HepG2 (cell line): ENCODE measurements at regions not wholly inside any gene's neighbourhood (a gene's known extent, or its start where the extent isn't known, plus 50 kb on each side); places are given as distances from the start of the nearest gene placed in this dataset.

ENCODE experiments used
- BORCS8-MEF2B ChIP-seq: sonication (generic); formaldehyde crosslinking; IDR thresholded peaks from 2 replicates; pipeline ENCODE4 v1.8.0; 2022; ENCODE audit warnings: mild to moderate bottlenecking, missing genetic modification reagents
- CEBPZ ChIP-seq: IDR thresholded peaks from 2 replicates; pipeline ENCODE4 v1.6.1; 2012; ENCODE audit warnings: low read length, improper control_type of control experiment
- CREB1 ChIP-seq, 2 experiments: fragments of 450-650 bp in 1 of 2; IDR thresholded peaks; 2 replicates each; pipeline ENCODE4 v1.6.1; 2016 to 2017; ENCODE audit warnings: control low read depth in 1 of 2, mild to moderate bottlenecking in 1 of 2, missing compliant biosample characterization in 1 of 2, missing genetic modification characterization in 1 of 2
- CTCF ChIP-seq: sonication (generic); formaldehyde crosslinking; IDR thresholded peaks from 2 replicates; pipeline ENCODE4 v1.5.0; 2020; ENCODE audit warnings: mild to moderate bottlenecking, missing genetic modification reagents, moderate library complexity
- GABPB1 ChIP-seq: IDR thresholded peaks from 2 replicates; pipeline ENCODE4 v1.6.1; 2016; ENCODE audit warnings: mild to moderate bottlenecking, missing genetic modification reagents, moderate library complexity, missing compliant biosample characterization
- JUN ChIP-seq: sonication (generic); formaldehyde crosslinking; IDR thresholded peaks from 2 replicates; pipeline ENCODE4 v1.4.0; 2020; ENCODE audit warnings: mild to moderate bottlenecking, missing genetic modification reagents
- MEF2D ChIP-seq: sonication (generic); formaldehyde crosslinking; IDR thresholded peaks from 2 replicates; pipeline ENCODE4 v1.5.1; 2020; ENCODE audit warnings: mild to moderate bottlenecking, missing genetic modification reagents
- NRL ChIP-seq: sonication (generic); formaldehyde crosslinking; IDR thresholded peaks from 2 replicates; pipeline ENCODE4 v1.5.0; 2020; ENCODE audit warnings: missing genetic modification reagents, mild to moderate bottlenecking, moderate library complexity, borderline replicate concordance
- SNAPC2 ChIP-seq: sonication (generic); formaldehyde crosslinking; IDR thresholded peaks from 2 replicates; pipeline ENCODE4 v1.8.1; 2022; ENCODE audit warnings: mild to moderate bottlenecking, missing genetic modification reagents
- TAF1 ChIP-seq: sonication (generic); formaldehyde crosslinking; IDR thresholded peaks from 2 replicates; pipeline ENCODE4 v1.4.0; 2020; ENCODE audit warnings: missing genetic modification reagents
- TCF7L2 ChIP-seq: IDR thresholded peaks from 2 replicates; pipeline ENCODE4 v1.6.1; 2011; ENCODE audit warnings: mild to moderate bottlenecking, low read depth, low read length, moderate library complexity
- ZMYM3 ChIP-seq: sonication (generic); formaldehyde crosslinking; IDR thresholded peaks from 2 replicates; pipeline ENCODE4 v1.5.1; 2020; ENCODE audit warnings: mild to moderate bottlenecking, missing genetic modification reagents
- ZNF256 ChIP-seq: sonication (generic); formaldehyde crosslinking; conservative IDR thresholded peaks from 2 replicates; pipeline ENCODE4 v1.4.0; 2020; ENCODE audit warnings: missing genetic modification reagents
- ZNF484 ChIP-seq: sonication (generic); formaldehyde crosslinking; IDR thresholded peaks from 2 replicates; pipeline ENCODE4 v1.5.1; 2020; ENCODE audit warnings: mild to moderate bottlenecking, low read depth, missing genetic modification reagents, borderline replicate concordance

- no peak for TF ChIP-seq TAF1 (CRISPR knock-in tag)
- TF ChIP-seq MEF2D (CRISPR knock-in tag) = no peak
- TF ChIP-seq TCF7L2 = no peak
- no peak for TF ChIP-seq SNAPC2 (CRISPR knock-in tag)
- no peak for TF ChIP-seq ZNF256
- TF ChIP-seq ZNF484 (CRISPR knock-in tag) = no peak
- TF ChIP-seq BORCS8-MEF2B = no peak
- TF ChIP-seq GABPB1 (CRISPR knock-in tag) = no peak
- no peak for TF ChIP-seq CREB1 (IDR thresholded peaks at IDR 0.05)
- TF ChIP-seq CREB1 (CRISPR knock-in tag; IDR thresholded peaks at IDR 0.05) = no peak
- no peak for TF ChIP-seq JUN (CRISPR knock-in tag)
- TF ChIP-seq CTCF (CRISPR knock-in tag) = no peak
- no peak for TF ChIP-seq ZMYM3 (CRISPR knock-in tag)
- TF ChIP-seq CEBPZ = no peak
- no peak for TF ChIP-seq NRL
These were observed 350.0 kb upstream of the CTSO start for GRCh38 chr4:156303708-156304107.
